HAP-1 (cell line): ENCODE measurements at regions not wholly inside any gene's neighbourhood (a gene's known extent, or its start where the extent isn't known, plus 50 kb on each side); places are given as distances from the start of the nearest gene placed in this dataset.

Experiments
- DNase-seq, 2 experiments: peaks; one replicate each; pipeline ENCODE4 v3.0.0-alpha.2; 2016 to 2020; ENCODE audit warnings: low spot score in 2 of 2
- H3K27me3 ChIP-seq: fragments of 250-450 bp; sonication (Bioruptor Pico); 2 replicates; pipeline ENCODE4 v1.5.1; 2020; ENCODE audit warnings: low read depth, mild to moderate bottlenecking, moderate library complexity
- H3K36me3 ChIP-seq: fragments of 250-450 bp; sonication (Bioruptor Pico); replicated peaks from 2 replicates; pipeline ENCODE4 v1.5.1; 2020; ENCODE audit warnings: mild to moderate bottlenecking
- H3K4me1 ChIP-seq: fragments of 250-450 bp; sonication (Bioruptor Pico); 2 replicates; pipeline ENCODE4 v1.5.1; 2020; ENCODE audit warnings: mild to moderate bottlenecking
- H3K4me3 ChIP-seq: fragments of 250-450 bp; sonication (Bioruptor Pico); 2 replicates; pipeline ENCODE4 v1.5.1; 2020; ENCODE audit warnings: mild to moderate bottlenecking, moderate library complexity
- H3K9me3 ChIP-seq: fragments of 250-450 bp; sonication (Bioruptor Pico); 2 replicates; pipeline ENCODE4 v1.5.1; 2020; ENCODE audit warnings: mild to moderate bottlenecking, moderate library complexity
- in situ Hi-C: fragments of 300-500 bp; cut with MboI; formaldehyde crosslinking; loops from 3 replicates; pipeline ENCODE4 v1.14.3; 2020; ENCODE audit warnings: low sequenced_read_pairs, inconsistent platforms, mixed read lengths

DNA sequence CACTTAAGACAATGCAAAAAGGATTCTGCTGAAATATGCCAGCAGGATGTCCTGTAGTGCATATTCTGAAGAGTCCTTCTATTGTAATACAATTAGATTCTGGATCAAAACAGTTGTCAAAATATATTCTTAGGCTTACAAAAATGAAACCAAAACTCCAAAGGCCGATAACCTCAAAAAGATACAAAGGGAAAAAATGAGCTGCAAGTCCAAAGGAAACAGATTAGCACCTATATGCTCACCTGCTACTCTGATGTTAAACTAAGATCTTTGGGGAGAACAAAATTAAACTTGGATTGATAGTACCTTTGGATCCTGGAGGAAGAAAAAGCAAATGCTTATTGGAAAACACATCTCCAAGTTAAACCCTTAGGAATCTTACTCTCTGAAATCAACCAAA is 397.1 kb downstream of the SPATA31D1 start:
- in situ Hi-C loops = no loop called here
- no peaks in the 10 kb centered on the region for H3K27me3 ChIP-seq
- no peaks in the 10 kb centered on the region for H3K9me3 ChIP-seq
- no peak for DNase-seq
- no peak overlapping the region for H3K4me3 ChIP-seq
- no peaks in the 10 kb centered on the region for H3K4me1 ChIP-seq
- H3K36me3 ChIP-seq = no peaks in the 10 kb centered on the region

DNA sequence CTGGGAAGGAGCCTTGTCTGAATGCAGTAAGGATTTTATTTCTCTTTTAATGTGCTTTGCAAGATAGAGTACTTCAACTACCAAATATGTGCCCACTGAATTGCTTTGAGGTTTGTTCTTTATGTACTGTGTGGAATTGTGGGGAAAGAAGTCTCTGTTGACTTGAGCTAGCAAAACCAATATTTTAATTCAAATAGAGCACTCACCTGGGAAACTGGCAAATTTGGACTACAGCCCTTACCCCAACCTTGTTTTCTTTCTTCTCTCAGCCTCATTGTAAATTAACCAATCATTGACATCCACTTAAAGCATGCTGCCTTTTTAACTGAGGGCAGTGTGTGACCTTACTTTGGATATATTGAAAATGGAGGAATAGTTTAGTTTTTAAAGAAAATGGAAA is 409.0 kb downstream of the SPATA31D1 start:
- no peak for DNase-seq
- Histone ChIP-seq H3K4me1 (no peaks in the 10 kb centered on the region), H3K27me3 (no peaks in the 10 kb centered on the region), H3K4me3 (no peak overlapping the region), H3K9me3 (no peaks in the 10 kb centered on the region), H3K36me3 (no peaks in the 10 kb centered on the region)
- in situ Hi-C loops = no loop called here

DNA sequence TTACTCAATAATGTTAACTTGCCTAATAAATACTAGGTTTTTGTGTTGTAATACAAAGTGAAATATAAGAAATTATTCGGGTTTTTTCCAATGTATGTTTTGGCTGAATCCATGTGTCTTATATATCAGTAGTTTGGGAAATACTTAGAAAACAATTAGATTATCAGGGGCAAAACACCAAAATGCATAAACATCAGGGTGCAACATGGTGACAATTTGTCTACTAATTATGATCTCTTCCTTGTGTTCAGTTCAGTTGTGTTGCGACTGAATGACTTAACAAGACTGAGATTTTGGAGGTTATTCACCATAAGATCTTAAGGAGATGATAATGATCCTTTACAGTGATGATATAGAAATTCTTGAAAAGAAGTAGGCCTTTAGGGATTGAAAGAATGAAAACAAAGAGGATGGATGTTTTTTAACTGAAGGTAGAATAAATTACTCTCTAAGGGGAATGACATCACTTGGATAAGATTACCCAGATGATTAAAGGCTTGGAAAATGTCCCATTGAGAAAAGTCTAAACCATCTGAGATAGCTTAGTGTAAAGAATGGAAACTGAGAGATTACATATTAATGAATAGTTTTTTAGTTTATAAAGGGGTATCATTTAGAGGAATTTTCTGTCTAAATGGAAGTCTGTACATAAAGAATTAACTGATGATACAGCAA is 415.8 kb downstream of the SPATA31D1 start:
- DNase-seq = no peak
- no peaks in the 10 kb centered on the region for H3K4me1 ChIP-seq
- no peaks in the 10 kb centered on the region for H3K9me3 ChIP-seq
- H3K4me3 ChIP-seq = no peak overlapping the region
- H3K27me3 ChIP-seq = no peaks in the 10 kb centered on the region
- in situ Hi-C loops = no loop called here
- H3K36me3 ChIP-seq = no peaks in the 10 kb centered on the region

DNA sequence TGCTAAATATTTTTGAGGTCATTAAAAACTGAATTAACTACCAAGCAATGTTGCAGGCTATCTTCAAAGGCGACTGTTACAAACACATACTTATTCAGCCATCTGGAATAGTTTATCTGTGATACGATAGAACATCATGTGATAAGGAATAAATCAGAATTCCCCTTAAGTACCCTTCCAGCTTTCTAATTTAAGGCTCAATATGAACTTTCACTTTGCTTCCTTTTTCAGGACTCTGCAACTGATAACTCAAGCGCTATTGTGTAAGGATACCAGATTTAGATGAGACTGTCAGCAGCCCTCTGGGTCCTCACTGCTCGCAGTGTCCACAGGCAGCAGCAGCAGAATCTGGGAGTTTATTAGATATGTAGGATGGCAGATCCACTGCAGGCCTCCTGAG is 416.3 kb downstream of the SPATA31D1 start:
- H3K4me1 ChIP-seq = no peaks in the 10 kb centered on the region
- H3K36me3 ChIP-seq = no peaks in the 10 kb centered on the region
- no peak overlapping the region for H3K4me3 ChIP-seq
- no peak for DNase-seq
- no peaks in the 10 kb centered on the region for H3K9me3 ChIP-seq
- in situ Hi-C loops = no loop called here
- H3K27me3 ChIP-seq = no peaks in the 10 kb centered on the region

DNA sequence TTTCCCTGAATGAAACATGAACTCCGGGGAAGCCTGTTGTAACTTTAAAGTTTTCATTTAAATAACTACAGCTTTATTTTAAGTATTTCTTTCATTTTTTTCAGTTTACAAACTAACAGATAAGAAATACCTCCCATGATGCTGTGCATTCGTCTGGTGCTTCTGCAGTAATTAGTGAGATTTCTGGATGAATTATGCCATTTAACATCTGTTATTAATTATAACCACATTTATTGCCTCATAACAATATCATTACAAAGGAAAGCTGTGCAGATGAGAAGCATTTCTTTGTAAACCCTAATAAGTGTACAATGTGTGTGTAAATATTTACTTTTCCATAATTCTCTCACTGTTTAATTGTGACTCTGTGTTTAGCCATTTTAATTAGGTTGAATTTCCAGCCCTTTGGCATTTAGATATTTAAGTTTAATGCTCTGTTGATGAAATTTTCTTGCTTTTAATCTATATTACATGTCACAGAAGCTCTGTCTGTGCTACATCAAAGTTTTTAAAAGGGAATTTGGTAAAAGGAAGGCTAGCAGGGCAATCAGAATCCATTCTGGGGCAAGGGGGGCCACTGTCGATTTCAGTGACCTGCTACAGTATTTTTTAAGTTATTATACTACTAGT is 418.0 kb downstream of the SPATA31D1 start:
- H3K27me3 ChIP-seq = no peaks in the 10 kb centered on the region
- no peaks in the 10 kb centered on the region for H3K36me3 ChIP-seq
- in situ Hi-C loops = no loop called here
- H3K4me3 ChIP-seq = no peak overlapping the region
- no peaks in the 10 kb centered on the region for H3K4me1 ChIP-seq
- no peaks in the 10 kb centered on the region for H3K9me3 ChIP-seq
- DNase-seq = no peak

DNA sequence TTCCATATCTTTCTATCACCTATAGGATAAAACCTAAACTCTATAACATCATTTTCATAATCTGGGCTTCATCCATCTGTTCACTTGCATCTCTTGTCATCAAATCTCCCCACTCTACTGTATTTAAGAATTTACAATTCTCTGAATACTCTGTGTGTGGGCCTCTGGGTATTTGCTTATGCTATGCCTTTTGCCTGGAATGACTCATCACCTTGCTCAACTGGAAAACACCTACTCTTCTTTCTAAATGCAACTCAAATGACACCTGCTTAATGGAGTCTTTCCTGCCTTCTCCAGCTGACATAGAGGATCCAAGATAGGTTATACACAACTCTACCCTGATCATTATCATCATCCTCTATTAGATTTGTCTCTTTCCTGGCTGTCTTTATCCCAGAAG is 421.7 kb downstream of the SPATA31D1 start:
- no peak for DNase-seq

DNA sequence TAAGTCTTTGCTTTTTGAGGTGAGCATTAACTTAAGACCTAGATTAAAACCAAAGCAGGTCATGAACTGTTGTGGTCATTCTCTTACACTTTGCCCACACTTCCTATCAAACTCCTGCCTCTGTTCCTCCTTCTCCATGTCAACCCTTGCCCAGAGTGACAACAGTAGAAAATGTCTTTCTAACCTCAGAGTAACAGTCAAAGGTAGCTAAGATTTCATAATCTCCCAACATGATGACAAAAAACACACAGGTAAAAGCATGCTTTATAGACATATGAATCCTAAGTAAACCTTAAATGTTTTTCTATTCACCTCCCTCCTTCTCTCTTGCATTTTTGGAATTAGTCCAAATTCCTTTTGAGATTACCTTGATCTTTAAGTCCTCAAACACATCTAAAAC is 422.3 kb downstream of the SPATA31D1 start:
- Histone ChIP-seq H3K36me3 (no peaks in the 10 kb centered on the region), H3K4me3 (no peak overlapping the region), H3K9me3 (no peaks in the 10 kb centered on the region), H3K4me1 (no peaks in the 10 kb centered on the region), H3K27me3 (no peaks in the 10 kb centered on the region)
- no peak for DNase-seq
- in situ Hi-C loops = no loop called here

More for the DNA sequence above, 421.7 kb downstream of the SPATA31D1 start:
- in situ Hi-C loops = no loop called here
- H3K4me1 ChIP-seq = no peaks in the 10 kb centered on the region
- H3K4me3 ChIP-seq = no peak overlapping the region
- H3K9me3 ChIP-seq = no peaks in the 10 kb centered on the region
- H3K36me3 ChIP-seq = no peaks in the 10 kb centered on the region
- no peaks in the 10 kb centered on the region for H3K27me3 ChIP-seq

DNA sequence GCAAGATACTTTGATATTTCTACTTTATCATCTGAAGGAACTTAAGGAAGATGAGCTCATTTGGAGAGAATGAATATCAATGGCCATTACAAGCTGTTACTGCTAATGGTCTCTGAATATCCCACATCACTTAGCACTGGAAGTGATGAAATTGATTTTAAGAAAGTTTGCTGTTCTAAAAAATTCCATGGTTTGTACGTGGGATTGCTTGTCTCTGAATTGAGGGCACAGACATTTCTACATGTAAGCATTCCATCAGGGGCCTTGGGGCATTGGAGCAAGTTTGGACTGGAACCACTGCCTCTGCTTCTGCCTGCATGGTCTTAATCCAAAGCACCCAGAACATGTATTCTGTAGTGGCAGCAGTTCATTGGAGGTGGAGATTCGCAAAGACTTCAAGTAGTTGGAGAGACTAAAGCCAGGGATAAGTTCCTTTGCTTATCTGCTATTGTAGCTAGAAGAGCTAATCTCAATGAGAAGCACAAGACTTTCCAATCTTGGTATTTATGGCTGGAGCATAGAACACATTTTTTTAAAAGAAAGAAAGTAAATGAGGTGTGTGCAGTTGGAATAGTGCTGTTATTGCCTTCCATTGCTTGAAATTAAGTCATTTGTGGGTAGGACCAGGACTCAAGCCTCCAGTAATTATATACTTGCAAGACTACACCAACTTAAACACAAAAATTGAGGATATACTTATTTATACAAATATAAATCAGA is 424.2 kb downstream of the SPATA31D1 start:
- DNase-seq = no peak
- no peaks in the 10 kb centered on the region for H3K36me3 ChIP-seq
- no peaks in the 10 kb centered on the region for H3K27me3 ChIP-seq
- H3K9me3 ChIP-seq = no peaks in the 10 kb centered on the region
- in situ Hi-C loops = no loop called here
- no peak overlapping the region for H3K4me3 ChIP-seq
- no peaks in the 10 kb centered on the region for H3K4me1 ChIP-seq

DNA sequence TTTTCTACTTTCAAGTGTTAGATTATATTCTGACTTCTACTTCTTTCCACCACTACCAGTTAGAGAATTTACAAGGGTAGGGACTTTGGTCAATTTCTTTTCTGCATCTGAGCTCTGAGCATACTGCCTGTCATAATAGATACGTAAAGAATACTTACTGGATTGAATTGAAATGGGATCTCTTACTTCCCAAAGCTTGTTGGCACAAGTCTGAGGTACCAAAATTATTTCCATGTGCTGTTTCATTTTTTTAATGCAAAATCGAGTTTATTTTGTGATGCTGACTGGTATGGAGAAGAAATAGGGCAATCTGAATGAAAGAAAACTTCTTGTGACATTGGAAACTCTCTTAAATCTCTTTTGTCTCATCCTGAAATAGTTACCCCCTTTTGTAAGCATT is 428.9 kb downstream of the SPATA31D1 start:
- in situ Hi-C loops = no loop called here
- no peak overlapping the region for H3K4me3 ChIP-seq
- H3K36me3 ChIP-seq = no peaks in the 10 kb centered on the region
- H3K4me1 ChIP-seq = no peaks in the 10 kb centered on the region
- no peaks in the 10 kb centered on the region for H3K9me3 ChIP-seq
- H3K27me3 ChIP-seq = no peaks in the 10 kb centered on the region
- no peak for DNase-seq

DNA sequence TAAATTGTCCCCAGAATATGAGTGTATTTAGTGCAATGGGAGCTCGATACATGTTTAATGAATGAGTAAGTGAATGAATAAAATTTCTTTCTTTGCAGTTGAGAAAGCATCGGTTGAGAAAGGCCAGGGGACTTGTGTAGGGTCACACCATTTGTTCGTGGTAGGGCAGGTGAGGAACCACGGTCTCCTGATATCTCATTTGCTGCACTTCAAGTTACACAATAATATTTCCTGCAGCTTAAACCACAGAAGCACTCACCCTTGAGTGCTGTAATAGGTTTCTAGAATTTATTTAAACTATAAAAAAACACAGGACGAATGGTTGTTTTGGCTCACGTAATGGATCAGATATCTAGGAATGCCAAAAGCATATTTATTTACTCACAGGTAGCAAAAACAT is 429.8 kb downstream of the SPATA31D1 start:
- in situ Hi-C loops = no loop called here
- Histone ChIP-seq H3K36me3 (no peaks in the 10 kb centered on the region), H3K4me1 (no peaks in the 10 kb centered on the region), H3K4me3 (no peak overlapping the region), H3K9me3 (no peaks in the 10 kb centered on the region), H3K27me3 (no peaks in the 10 kb centered on the region)
- DNase-seq = no peak

DNA sequence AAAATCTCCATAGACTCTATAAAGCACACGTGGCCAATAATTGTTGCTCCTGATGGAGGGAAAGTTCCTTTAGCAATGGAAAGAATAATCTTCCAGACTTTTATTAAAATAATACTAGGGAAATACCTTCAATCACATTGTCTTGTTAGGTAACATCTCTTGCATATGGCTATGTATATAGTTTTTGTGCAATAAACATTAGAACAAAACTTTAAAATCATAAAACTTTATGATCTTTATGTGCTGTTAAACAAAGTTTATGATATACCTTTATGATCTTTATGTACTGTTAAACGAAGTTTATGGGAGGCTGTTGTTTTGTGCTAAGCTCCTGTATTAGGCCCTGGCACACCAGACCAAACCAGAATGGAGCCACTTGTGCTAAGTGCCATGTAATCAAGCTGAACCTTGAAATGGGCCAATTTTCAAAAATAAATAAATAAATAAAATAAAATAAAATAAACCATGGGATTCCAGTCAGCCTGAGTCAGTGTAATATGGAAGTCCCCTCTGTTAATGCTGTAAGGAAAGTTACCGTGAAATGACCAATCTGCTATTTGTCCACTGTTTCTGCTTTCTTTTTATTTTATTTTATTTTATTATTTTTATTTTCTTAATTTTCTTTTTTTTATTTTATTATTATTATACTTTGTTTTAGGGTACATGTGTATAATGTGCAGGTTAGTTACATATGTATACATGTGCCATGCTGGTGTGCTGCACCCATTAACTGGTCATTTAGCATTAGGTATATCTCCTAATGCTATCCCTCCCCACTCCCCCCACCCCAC is 431.3 kb downstream of the SPATA31D1 start:
- no peaks in the 10 kb centered on the region for H3K9me3 ChIP-seq
- in situ Hi-C loops = no loop called here
- no peaks in the 10 kb centered on the region for H3K27me3 ChIP-seq
- DNase-seq = no peak
- no peaks in the 10 kb centered on the region for H3K36me3 ChIP-seq
- H3K4me3 ChIP-seq = no peak overlapping the region
- no peaks in the 10 kb centered on the region for H3K4me1 ChIP-seq

DNA sequence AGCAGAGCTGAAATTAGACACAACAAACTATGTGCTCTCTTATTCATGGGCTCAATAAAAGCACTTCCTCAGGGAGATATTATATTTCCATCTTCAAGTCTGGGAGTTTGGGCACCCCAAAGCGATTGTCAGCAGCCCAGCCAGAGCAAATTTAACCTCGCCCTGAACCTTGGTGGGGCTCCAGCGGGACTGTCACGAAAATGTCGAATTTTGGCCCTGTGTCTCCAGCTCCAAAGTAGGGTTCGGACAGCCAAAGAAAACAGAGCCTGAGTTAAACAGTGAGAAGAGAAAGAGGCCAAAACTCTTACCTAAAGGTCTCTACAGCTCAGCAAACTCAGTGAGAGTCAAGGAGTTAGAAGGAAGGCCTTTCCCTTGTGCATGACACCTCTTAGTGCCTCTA is 432.9 kb downstream of the SPATA31D1 start:
- H3K36me3 ChIP-seq = no peaks in the 10 kb centered on the region
- no peak for DNase-seq
- in situ Hi-C loops = no loop called here
- no peaks in the 10 kb centered on the region for H3K27me3 ChIP-seq
- H3K4me1 ChIP-seq = no peaks in the 10 kb centered on the region
- no peaks in the 10 kb centered on the region for H3K9me3 ChIP-seq
- H3K4me3 ChIP-seq = no peak overlapping the region

DNA sequence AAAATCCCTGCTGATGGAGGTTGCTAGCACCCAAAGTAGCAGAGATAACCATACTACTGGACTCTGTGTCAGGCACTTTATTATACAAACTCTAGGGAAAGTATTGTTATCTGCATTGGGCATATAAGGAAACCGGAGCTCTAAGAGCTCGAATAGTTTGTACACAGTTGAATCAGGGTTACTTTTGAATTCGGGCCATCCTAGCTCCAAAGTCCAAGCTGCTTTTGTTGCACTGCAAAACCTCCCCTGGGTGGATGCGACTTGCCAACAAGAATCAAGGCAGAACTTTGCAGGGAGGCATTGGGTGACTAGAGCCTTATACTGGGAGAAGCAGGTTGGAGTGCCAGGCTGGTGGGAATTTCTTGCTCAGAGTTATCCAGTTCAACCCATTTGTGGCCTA is 435.1 kb downstream of the SPATA31D1 start:
- H3K27me3 ChIP-seq = no peaks in the 10 kb centered on the region
- H3K4me3 ChIP-seq = no peak overlapping the region
- DNase-seq = no peak
- in situ Hi-C loops = no loop called here
- no peaks in the 10 kb centered on the region for H3K36me3 ChIP-seq
- no peaks in the 10 kb centered on the region for H3K9me3 ChIP-seq
- H3K4me1 ChIP-seq = no peaks in the 10 kb centered on the region

DNA sequence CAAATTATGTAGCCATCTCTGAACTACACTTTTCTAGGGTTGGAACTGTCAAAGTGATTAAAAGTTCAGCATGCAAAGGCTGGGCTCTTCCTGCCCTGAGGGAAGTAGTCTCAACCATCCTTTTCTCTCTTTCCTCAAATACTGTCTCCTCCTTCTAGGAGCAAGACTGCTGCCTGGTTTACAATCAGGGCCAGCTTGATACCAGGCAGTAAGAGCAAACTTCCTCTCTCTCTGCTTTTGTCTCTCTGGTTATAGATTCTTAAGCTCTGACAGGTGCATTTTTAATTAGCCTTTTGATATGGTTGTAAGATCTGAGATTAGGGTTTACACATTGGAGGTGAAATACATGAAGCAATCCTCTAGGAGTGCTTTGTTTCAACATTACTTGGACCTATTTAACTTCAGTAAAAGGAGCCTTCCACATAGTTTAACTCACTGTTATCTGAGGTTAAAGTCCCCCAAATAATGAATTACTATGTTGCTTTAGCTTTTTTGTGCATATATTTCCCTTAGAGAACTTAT is 436.1 kb downstream of the SPATA31D1 start:
- no peak overlapping the region for H3K4me3 ChIP-seq
- no peak for DNase-seq
- H3K4me1 ChIP-seq = no peaks in the 10 kb centered on the region
- no peaks in the 10 kb centered on the region for H3K27me3 ChIP-seq
- in situ Hi-C loops = no loop called here
- no peaks in the 10 kb centered on the region for H3K36me3 ChIP-seq
- no peaks in the 10 kb centered on the region for H3K9me3 ChIP-seq
